ENCODE measurements at regions not wholly inside any gene's neighbourhood (a gene's known extent, or its start where the extent isn't known, plus 50 kb on each side); places are given as distances from the start of the nearest gene placed in this dataset.

- TF ChIP-seq PATZ1 (CRISPR knock-in tag; IDR thresholded peaks at IDR 0.05; ENCODE audit: borderline replicate concordance) (no peak), POU6F1 (CRISPR knock-in tag; IDR thresholded peaks at IDR 0.05; ENCODE audit: borderline replicate concordance, low read depth) (no peak), ZFP3 (CRISPR knock-in tag; IDR thresholded peaks at IDR 0.05) (no peak), CSDC2 (CRISPR knock-in tag; IDR thresholded peaks at IDR 0.05) (no peak)
Observed at GRCh38 chr5:152147286-152147685, 222.6 kb upstream of the GLRA1 start (continued).

- no peak for ATAC-seq
- TF ChIP-seq SNAI2 (CRISPR knock-in tag; IDR thresholded peaks at IDR 0.05): no peak
- TF ChIP-seq TSHZ2 (CRISPR knock-in tag; IDR thresholded peaks at IDR 0.05): no peak
- no peak for TF ChIP-seq ZFP30 (CRISPR knock-in tag; IDR thresholded peaks at IDR 0.05)
Observed at GRCh38 chr5:152146566-152146965, 221.9 kb upstream of the GLRA1 start.

- TF ChIP-seq CSDC2 (CRISPR knock-in tag; IDR thresholded peaks at IDR 0.05): no peak
- TF ChIP-seq TOX (CRISPR knock-in tag; IDR thresholded peaks at IDR 0.05; ENCODE audit: borderline replicate concordance): no peak
- TF ChIP-seq CSRNP3 (CRISPR knock-in tag; IDR thresholded peaks at IDR 0.05): no peak
- TF ChIP-seq CREB5 (CRISPR knock-in tag; IDR thresholded peaks at IDR 0.05; ENCODE audit: low read depth): no peak
- TF ChIP-seq ARNTL (CRISPR knock-in tag; IDR thresholded peaks at IDR 0.05; ENCODE audit: borderline replicate concordance, low read depth): no peak
- TF ChIP-seq SNAI2 (CRISPR knock-in tag; IDR thresholded peaks at IDR 0.05): no peak
- TF ChIP-seq OSR1 (CRISPR knock-in tag; IDR thresholded peaks at IDR 0.05): no peak
- no peak for TF ChIP-seq RARB (CRISPR knock-in tag; IDR thresholded peaks at IDR 0.05)
- TF ChIP-seq BACH2 (CRISPR knock-in tag; IDR thresholded peaks at IDR 0.05; ENCODE audit: borderline replicate concordance): no peak
- TF ChIP-seq ZNF8 (CRISPR knock-in tag; IDR thresholded peaks at IDR 0.05): no peak
- TF ChIP-seq PPARA (CRISPR knock-in tag; IDR thresholded peaks at IDR 0.05; ENCODE audit: borderline replicate concordance): no peak
- TF ChIP-seq GLIS3 (CRISPR knock-in tag; IDR thresholded peaks at IDR 0.05): no peak
- no peak for TF ChIP-seq ISL1 (CRISPR knock-in tag; IDR thresholded peaks at IDR 0.05)
- no peak for TF ChIP-seq TCF4 (CRISPR knock-in tag; IDR thresholded peaks at IDR 0.05; ENCODE audit: borderline replicate concordance)
- no peak for TF ChIP-seq ZFP3 (CRISPR knock-in tag; IDR thresholded peaks at IDR 0.05)
- ATAC-seq: no peak
Observed at GRCh38 chr5:152144556-152144955, 219.9 kb upstream of the GLRA1 start.

GRCh38 chr5:152144030-152144429 lies 219.4 kb upstream of the GLRA1 start:
- TF ChIP-seq CREB5 (CRISPR knock-in tag; IDR thresholded peaks at IDR 0.05; ENCODE audit: low read depth): no peak
- TF ChIP-seq OSR1 (CRISPR knock-in tag; IDR thresholded peaks at IDR 0.05): no peak
- no peak for TF ChIP-seq CSRNP3 (CRISPR knock-in tag; IDR thresholded peaks at IDR 0.05)
- TF ChIP-seq TSHZ2 (CRISPR knock-in tag; IDR thresholded peaks at IDR 0.05): no peak
- no peak for ATAC-seq
